GM19463 (cell line): ENCODE measurements at regions not wholly inside any gene's neighbourhood (a gene's known extent, or its start where the extent isn't known, plus 50 kb on each side); places are given as distances from the start of the nearest gene placed in this dataset.

Source experiments
- ATAC-seq: cut with Tn5 transposase; IDR thresholded peaks from one replicate; pipeline ENCODE4 v1.9.1; 2021; ENCODE audit warnings: mild to moderate bottlenecking, moderate library complexity; ENCODE audit not compliant: unreplicated experiment

DNA sequence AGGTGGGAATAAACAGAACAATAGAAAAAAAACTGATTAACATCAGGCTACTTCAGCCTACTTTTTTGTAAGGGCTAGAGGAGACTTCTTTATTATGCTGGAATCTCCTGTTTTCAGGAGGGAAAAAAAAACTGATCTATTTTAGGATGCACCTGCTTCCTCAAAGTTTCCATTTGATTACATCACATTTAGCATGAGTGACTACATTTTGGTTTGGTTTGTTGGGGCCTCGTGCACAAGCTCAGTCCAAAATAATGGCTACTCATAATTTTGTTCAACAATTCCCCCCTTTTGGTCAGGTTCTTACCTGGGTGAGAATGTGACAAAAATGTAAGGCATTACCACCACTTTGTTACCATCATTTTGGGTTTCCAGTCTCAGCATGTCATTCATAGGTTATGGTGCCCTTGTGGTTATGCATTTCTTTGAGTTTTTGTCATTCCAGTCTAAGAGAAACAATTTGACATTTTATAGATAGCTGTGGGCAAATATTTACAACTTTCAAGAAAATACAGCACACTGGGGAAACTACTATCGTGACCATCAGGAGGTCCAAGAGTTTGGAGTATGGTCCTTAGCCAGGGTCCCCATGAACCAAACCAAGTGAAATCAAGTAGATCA lies 93.6 kb upstream of the ATP11B start:
- ATAC-seq, result no peak

DNA sequence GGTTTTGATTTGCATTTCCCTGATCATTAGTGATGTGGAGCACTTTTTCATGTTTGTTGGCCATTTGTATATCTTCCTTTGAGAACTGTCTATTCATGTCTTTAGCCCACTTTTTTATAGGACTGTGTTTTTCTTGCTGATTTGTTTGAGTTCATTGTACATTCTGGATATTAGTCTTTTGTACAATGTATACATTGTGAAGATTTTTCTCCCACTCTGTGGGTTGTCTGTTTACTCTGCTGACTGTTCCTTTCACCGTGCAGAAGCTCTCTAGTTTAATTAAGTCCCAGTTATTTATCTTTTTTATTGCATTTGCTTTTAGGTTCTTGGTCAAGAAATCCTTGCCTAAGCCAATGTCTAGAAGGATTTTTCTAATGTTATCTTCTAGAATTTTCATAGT lies 91.1 kb upstream of the ATP11B start:
- no peak for ATAC-seq

DNA sequence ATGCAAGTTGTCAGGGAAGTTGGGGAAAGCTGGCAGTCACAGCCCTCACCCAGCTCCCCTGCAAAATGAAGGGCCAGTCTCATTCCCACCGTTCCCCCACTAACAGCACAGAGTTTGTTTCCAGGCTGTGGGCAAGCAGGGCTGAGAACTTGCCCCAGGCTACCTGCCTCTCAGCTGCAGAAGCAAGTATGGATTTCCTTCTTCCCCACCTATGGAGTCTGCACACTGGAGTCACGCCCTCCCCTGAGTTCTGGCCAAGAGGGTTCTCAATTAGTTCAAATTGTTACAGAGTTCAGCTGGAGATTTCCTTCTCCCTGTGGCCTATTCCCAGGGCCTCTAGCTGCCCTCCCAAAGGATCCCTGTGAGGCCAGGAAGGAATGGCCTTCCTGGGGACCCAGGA lies 90.1 kb upstream of the ATP11B start:
- ATAC-seq, result no peak

DNA sequence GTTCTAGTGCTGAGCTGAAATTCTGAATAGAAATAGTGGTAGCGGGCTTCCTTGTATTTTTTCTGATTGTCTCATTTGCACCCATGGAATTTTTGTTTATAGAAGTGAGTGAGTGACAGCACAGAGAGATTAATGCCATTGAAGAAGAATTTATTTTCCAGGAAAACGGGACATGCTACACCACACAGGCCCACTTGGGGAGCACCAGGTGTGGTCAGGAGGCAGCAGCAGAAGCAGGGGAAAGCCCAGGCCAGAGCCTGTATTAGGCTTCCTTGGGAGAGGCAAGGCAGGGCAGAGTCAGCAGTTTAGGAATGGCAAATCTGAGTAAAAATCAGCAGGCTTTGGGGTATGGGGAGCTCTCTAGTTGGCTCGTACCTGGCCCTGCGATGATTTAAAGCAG lies 88.4 kb upstream of the ATP11B start:
- ATAC-seq, result no peak

DNA sequence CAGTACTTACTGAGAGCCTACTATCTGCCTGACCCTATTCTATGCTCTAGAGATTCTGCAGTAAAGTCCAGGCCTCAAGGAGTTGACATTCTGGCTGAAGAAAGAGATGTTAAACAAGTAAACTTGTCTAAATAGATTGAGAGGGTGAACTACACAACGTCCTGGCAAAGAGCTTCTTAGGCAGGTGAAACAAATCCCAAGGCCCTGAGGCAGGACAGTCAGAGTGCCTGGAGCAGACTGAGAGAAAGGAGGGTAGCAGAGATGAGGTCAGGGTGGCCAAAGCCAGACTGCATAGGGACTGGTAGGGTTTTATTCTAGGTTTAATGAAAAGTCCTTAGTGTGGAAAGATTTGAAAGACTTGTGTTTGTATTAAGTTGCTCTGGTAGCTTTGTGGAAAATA lies 84.5 kb upstream of the ATP11B start:
- ATAC-seq, result no peak

DNA sequence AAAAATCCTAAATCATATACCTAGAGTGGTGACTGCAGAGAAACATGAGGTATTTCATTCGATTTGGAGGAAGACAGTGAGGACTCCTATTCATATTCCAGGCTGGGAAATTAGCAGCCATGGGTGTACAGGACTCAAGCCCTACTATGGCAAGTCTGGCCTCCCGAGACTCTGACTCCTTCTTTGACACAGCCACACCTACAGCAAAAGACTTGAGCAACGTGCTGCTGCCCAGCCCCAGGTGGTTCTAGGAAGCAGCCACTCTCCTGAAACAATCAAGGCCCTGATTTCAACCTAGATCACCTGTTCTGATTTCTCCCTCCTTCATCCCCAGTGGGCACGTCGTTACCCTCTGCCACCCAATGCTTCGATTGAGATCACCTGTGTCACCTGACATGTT lies 84.0 kb upstream of the ATP11B start:
- ATAC-seq, result no peak

DNA sequence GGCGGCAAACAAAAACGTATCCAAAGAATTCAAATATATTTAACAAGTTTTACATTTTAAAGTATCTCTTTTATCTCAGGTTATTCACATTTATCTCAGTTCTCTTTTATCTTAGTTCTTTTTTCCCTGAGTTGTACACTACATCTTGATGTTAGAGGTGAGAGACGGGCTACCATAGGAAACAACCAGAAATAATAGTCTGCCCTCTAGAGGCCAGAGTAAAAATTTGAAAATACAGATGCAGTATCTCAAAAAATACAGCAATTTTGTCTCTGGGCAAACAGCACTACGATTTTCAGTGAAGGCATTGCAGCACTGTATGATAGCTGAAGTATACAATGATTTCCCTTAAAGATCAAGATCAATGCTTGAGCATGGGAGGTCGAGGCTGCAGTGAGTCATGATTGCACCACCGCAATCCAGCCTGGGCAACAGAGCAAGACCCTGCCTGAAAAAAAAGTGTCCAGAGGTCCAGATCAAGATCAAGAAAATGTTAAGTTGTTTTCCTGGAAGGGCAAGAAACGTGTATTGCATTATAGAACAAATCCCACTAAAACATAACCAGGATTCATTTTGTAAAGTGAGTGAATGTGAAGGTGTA lies 82.6 kb upstream of the ATP11B start:
- peak; percentile 42 for ATAC-seq

DNA sequence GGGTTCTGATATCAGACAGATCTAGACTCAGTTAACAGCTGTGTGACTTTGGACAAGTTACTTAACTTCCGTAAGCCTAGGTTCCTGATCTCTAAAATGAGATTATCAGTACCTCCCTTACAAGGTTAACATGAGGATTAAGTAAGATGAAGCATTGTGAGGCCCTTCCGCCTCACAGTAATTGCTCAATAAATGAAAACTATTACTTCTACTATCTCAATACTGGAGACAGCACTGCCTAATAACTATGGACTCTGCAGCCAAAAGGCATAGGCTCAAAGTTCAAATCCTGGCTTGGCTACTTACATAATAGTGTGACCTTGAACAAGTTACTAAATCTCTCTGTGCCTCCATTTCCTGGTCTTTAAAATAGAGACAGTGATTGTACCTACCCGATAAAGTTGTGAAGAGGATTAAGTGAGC lies 82.0 kb upstream of the ATP11B start:
- no peak for ATAC-seq

DNA sequence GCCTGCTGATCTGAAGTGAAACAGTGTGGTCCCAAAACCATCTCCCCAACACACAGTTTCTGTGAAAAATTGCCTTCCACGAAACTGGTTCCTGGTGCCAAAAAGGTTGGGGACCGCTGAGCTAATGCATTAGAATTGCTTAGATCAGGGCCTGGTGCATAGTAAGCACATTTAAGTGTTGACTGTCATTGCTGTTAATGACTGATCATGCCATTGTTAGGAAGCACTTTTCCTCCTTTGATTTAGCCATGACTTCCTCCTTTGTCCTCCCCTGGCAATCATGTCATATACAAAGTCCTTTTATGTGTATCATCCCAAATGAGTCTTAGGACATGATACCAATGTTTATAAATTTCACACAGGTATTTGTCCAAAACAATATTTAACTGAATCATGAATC lies 81.5 kb upstream of the ATP11B start:
- ATAC-seq, result no peak

DNA sequence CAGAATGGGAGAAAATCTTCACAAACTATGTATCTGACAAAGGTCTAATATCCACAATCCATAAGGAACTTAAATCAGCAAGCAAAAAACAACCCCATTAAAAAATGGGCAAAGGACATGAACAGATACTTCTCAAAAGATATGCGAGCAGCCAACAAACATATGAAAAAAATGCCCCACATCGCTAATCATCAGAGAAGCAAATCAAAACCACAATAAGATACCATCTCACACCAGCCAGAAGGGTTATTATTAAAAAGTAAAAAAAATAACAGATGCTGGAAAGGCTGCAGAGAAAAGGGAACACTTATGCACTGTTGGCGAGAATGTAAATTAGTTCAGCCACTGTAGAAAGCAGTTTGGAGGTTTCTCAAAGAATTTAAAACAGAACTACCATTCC lies 80.2 kb upstream of the ATP11B start:
- ATAC-seq, result no peak

DNA sequence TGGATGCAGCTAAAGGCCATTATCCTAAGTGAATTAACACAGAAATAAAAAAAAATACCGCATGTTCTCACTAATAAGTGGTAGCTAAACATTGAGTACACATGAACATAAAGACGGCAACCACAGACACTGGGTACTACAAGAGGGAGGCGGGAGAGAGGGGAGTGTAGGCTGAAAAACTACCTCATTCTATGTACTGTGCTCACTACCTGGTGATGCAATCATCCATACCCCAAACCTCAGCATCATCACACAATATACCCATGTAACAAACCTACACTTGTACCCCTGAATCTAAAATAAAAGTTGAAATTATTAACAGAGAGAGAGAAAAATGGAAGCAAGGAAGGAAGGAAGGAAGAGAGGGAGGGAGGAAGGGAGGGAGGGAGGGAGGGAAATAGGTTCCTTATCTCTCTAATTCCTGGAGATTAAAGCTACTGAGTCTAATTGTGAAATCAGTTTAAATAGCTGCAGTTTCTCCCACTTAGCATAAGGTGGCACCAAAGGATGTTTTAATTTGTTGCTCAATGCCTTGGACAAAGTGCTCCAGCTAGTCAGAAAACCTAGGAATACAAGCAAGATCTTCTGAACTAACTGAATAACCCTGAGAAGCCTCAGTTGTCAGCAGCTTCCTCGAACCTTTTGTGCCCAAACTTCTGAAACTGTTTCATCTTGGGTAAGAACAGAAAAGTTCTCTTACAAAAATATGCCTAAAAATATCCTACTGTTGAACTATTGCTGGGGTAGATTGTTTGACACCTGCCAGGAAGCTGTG lies 79.4 kb upstream of the ATP11B start:
- ATAC-seq, result peak; percentile 42

DNA sequence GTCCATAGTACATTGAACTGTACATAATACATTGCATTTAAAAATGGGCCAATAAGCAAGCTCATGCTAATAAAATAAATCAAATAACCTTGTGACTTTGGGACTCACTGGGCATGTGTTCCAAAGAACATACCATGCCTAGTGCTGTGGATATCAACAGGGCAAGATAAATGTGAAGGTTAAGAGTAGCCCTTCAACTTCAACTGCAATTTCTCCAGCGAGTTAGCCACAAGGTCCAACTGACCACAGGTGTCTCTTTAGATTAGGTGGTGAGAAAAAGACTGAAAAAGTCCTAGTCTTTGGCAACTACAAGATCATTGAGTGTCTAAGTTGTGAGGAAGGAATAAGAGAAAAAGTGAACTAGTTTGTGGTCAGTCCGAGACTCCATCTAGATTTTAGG lies 78.3 kb upstream of the ATP11B start:
- ATAC-seq, result no peak

DNA sequence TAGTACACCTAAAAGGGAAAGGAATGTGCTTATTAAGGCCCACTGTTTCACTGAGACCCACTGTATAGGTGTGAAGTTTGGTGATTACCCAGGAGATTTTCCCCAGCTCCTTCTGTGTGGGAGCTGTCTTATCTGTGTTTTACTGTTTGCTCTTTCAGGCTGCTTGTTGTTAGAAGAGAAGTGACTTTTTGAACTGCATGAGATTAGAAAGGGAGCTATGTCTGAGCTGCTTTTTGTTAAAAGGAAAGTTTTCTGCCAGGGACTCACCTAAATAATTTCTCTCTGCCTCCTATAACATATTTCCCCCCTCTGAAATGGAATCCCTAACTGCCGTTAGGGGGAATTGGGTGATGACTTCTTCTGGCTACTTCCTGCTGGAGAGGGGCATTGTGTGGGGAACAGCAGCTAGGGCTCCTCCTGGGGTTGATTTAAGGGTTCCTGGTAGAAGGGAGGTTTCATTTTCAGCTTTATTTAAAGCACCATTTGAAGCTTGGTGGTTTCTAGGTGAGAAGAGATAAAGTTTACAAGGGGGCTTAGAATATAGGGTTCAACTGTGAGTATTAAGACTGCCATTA lies 77.1 kb upstream of the ATP11B start:
- peak; percentile 39 for ATAC-seq

DNA sequence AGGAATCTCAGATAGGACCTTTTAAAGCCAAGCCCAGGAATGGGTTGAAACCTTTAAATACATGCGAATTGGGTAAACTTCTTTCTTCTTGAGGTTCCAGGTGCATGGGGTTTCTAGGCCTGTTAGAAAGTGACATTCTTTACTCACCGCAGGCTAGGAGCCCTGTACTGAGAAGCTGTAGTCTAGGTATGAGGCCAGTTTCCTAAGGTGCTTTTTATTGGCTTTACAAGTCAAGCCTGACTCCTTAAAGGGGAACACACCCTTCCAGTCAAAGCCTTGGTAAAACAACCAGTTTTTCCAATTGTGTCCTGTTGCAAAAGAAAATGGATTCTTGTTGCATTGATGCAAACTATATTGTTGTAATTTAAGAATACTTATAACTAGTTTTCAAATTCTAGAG lies 76.1 kb upstream of the ATP11B start:
- ATAC-seq, result peak; percentile 75

DNA sequence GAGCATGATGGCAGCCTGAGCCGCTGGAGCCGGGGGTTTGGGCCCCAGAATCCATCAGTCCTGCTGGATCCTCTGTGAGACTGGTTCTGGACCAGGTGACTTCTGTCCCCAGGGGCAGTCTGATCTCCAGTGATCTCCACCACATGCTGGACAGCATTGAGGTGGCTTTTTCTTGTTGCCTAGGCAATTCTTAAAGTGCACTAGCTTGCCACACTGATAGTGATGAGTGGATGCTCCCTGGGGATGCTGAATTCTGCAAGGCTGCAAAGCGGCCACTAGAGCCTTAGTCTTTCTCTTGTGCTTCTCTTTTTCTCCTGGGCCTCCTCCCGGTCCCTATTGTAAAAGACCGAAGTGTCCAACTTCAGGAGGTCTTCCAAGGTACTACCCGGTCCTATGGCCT lies 70.4 kb upstream of the ATP11B start:
- no peak for ATAC-seq

DNA sequence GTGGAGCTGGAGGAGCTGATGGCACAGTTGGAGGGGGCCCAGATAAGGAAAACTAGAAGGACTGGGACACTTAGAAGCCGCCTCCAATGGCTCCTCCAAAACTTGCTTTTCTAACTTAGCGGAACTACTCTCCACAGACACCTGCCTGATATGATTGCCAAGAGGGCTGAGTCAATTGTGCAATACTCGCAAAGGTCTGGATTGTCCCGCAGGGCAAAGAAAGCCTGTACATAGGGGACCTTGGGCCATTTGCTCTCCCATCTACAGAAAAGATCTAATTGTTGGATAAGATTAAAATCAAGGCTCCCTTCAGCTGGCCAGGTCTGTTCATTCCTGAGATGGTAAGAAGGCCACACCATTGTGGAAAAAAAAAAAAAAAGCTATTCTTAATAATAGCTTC lies 69.7 kb upstream of the ATP11B start:
- ATAC-seq, result no peak

DNA sequence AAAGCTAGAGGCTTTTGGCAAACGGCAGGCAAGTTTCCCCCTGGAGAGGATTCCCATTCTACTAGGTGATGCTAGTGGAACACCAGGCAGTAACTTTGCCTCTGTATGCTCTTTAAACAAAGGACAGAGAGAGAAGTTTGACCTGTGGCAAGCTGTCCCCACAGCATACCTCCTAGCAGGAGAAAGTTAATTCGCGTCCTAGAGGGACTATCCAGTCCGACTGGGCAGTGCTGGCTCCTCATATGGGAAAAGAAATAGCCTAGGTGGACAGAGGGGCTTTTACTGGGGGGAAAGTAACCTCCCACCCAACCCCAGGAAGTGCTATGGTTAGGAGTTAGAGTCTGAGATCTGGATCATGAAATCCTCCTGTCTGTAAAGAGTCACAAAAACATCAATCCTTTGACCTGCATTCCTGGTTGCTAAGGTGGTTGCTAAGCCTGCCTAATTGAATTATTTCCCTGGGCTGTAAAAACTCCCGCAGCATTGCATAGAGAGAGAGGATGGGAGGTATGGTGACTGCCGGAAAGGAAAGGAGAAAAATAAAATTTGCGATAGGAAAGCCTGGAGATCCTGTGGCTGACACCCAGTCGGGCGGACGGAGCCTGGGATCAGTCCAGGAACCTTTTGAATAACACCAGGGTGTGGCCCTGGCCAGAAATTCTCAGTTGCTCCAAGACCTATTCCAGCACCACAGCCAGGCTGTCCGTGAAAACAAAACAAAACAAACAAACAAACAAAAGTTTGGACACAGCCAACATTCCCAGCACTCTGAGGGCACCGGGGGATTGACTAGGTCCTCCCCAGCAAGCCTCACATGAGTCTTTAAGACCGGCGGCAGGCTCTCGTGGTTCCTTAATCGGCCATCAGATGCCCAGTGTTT lies 67.7 kb upstream of the ATP11B start:
- ATAC-seq, result no peak

DNA sequence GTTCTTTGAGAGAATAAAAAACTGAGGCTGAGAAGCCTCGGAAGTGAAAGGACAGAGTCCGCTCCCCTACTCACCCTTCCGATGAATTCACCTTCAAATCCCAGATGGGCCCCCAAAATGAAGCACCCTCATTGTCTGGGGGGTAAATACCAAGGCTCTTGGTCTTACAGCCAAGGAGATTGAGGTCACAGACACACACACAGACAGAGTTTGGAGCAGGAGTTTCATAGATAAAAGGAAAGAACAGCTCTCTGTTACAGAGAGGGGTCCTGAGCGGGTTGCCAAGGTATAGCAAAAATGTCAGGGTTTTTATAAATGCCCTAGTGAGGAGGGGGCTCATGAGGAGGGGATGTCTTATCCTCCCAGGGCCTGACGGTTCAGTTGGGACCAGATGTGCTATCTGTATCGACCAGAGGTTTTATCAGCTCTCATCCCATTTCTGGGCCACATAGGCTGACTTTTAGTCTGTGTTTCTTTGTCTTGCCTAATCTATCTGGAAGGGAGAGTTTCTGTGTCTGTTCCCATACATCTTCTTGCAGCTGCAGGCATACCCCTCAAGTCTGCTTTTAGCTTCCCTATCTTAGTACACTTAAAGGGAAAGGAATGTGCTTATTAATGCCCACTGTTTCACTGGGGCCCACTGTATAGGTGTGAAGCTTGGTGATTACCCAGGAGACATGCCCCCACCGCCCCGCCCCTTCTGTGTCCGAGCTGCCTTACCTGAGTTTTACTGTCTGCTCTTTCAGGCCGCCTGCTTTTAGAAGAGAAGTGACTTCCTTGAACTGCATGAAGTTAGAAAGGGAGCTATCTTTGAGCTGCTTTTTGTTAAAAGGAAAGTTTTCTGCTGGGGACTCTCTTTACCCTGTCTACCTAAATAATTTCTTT lies 66.8 kb upstream of the ATP11B start:
- no peak for ATAC-seq

DNA sequence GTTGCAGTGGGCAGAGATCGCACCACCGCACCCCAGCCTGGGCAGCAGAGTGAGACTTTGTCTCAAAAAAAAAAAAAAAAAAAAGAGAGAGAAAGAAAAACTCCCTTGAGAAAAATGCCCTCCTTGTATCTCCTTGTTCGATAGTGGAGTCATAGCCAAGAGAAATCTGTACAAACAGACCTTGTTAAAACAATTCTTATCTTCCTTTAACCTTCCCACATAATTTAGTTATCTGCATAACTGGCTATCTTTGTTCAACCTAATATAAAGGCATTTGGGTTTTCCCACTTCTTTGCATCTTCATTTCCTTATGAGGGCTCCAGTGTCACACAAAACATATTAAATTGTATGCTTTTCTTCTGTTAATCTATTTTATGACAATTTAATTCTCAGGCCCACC lies 65.1 kb upstream of the ATP11B start:
- ATAC-seq, result no peak
